ENCODE measurements at regions not wholly inside any gene's neighbourhood (a gene's known extent, or its start where the extent isn't known, plus 50 kb on each side); places are given as distances from the start of the nearest gene placed in this dataset.

GRCh38 chr2:59912042-59912441 is 641.4 kb downstream of the BCL11A start:
- Mint-ChIP-seq H3K27me3 (ENCODE audit: insufficient read depth) (no peaks in the 10 kb centered on the region), H3K36me3 (ENCODE audit: low read depth) (no peaks in the 10 kb centered on the region), H3K9me3 (peaks cover 17% of the 10 kb centered on the region), H3K4me1 (ENCODE audit: low read depth) (no peaks in the 10 kb centered on the region), H3K4me3 (no peak overlapping the region), H3K27ac (no peak overlapping the region)
- no peak for DNase-seq
- TF ChIP-seq CTCF (IDR thresholded peaks at IDR 0.05) = no peak

- H3K27ac Mint-ChIP-seq = no peak overlapping the region
- no peaks in the 10 kb centered on the region for H3K4me1 Mint-ChIP-seq (ENCODE audit: low read depth)
- no peak for TF ChIP-seq CTCF (IDR thresholded peaks at IDR 0.05)
- DNase-seq = no peak
- no peaks in the 10 kb centered on the region for H3K27me3 Mint-ChIP-seq (ENCODE audit: insufficient read depth)
- H3K36me3 Mint-ChIP-seq (ENCODE audit: low read depth) = no peaks in the 10 kb centered on the region
- no peak overlapping the region for H3K4me3 Mint-ChIP-seq
- peaks cover 27% of the 10 kb centered on the region for H3K9me3 Mint-ChIP-seq
These were observed 643.3 kb downstream of the BCL11A start for GRCh38 chr2:59910166-59910565.

- no peaks in the 10 kb centered on the region for H3K36me3 Mint-ChIP-seq (ENCODE audit: low read depth)
- TF ChIP-seq CTCF (IDR thresholded peaks at IDR 0.05) = no peak
These were observed 644.3 kb downstream of the BCL11A start for GRCh38 chr2:59909147-59909546.

GRCh38 chr2:59905731-59906130 is 647.7 kb downstream of the BCL11A start:
- H3K27ac Mint-ChIP-seq = no peak overlapping the region
- no peaks in the 10 kb centered on the region for H3K36me3 Mint-ChIP-seq (ENCODE audit: low read depth)
- no peak for DNase-seq
- H3K9me3 Mint-ChIP-seq = peaks cover 34% of the 10 kb centered on the region
- H3K4me1 Mint-ChIP-seq (ENCODE audit: low read depth) = no peaks in the 10 kb centered on the region
- H3K4me3 Mint-ChIP-seq = no peak overlapping the region
- H3K27me3 Mint-ChIP-seq (ENCODE audit: insufficient read depth) = no peaks in the 10 kb centered on the region
- TF ChIP-seq CTCF (IDR thresholded peaks at IDR 0.05) = no peak

More at GRCh38 chr2:59909147-59909546, 644.3 kb downstream of the BCL11A start:
- no peaks in the 10 kb centered on the region for H3K4me1 Mint-ChIP-seq (ENCODE audit: low read depth)
- H3K9me3 Mint-ChIP-seq = peaks cover 34% of the 10 kb centered on the region
- no peaks in the 10 kb centered on the region for H3K27me3 Mint-ChIP-seq (ENCODE audit: insufficient read depth)
- H3K4me3 Mint-ChIP-seq = no peak overlapping the region
- DNase-seq = no peak
- no peak overlapping the region for H3K27ac Mint-ChIP-seq

GRCh38 chr2:59903994-59904544 is 649.4 kb downstream of the BCL11A start:
- no peak for DNase-seq
- no peak for TF ChIP-seq CTCF (IDR thresholded peaks at IDR 0.05)
- Mint-ChIP-seq H3K4me3 (no peak overlapping the region), H3K36me3 (ENCODE audit: low read depth) (no peaks in the 10 kb centered on the region), H3K27ac (no peak overlapping the region), H3K9me3 (peaks cover 33% of the 10 kb centered on the region), H3K4me1 (ENCODE audit: low read depth) (no peaks in the 10 kb centered on the region), H3K27me3 (ENCODE audit: insufficient read depth) (no peaks in the 10 kb centered on the region)

All from HFFc6 (cell line).